Panc1 (cell line): ENCODE measurements at regions not wholly inside any gene's neighbourhood (a gene's known extent, or its start where the extent isn't known, plus 50 kb on each side); places are given as distances from the start of the nearest gene placed in this dataset.

Source experiments
- ATAC-seq: fragments of 200-7000 bp; cut with Tn5 transposase; 2 replicates; pipeline ENCODE4 v1.9.1; 2020; ENCODE audit warnings: mild to moderate bottlenecking, moderate library complexity
- BruUV-seq: library from RNA; stranded (reverse); fragments of 400-500 nt; replicated peaks from 2 replicates; lab custom pipeline; 2021; lab: Mats Ljungman, UMichigan
- CTCF ChIA-PET: fragments of 300-600 bp; sonication (Branson Sonifier 250); formaldehyde crosslinking; loops from one replicate; lab custom pipeline; 2022; ENCODE audit warnings: antibody characterized with exemption; lab: Charles Lee
- POLR2A ChIA-PET: fragments of 300-600 bp; sonication (Branson Sonifier 250); formaldehyde crosslinking; loops from one replicate; lab custom pipeline; 2022; ENCODE audit warnings: antibody characterized with exemption; lab: Charles Lee
- DNase-seq: peaks from one replicate; pipeline ENCODE4 v3.0.0-alpha.2; 2010; ENCODE audit warnings: low read depth, low spot score
- H3K27ac ChIP-seq: 2 replicates; pipeline ENCODE4 v1.5.1; 2011; ENCODE audit warnings: mild to moderate bottlenecking, low read length, inconsistent platforms
- H3K27me3 ChIP-seq: fragments of 200-500 bp; sonication (Bioruptor generic); 2 replicates; pipeline ENCODE4 v1.6.0; 2014; ENCODE audit warnings: low read length, inconsistent platforms; ENCODE audit not compliant: control insufficient read depth, insufficient read depth
- H3K36me3 ChIP-seq: fragments of 200-500 bp; sonication (Bioruptor generic); 2 replicates; pipeline ENCODE4 v1.5.1; 2014; ENCODE audit warnings: inconsistent platforms, mild to moderate bottlenecking, low read length, moderate library complexity; ENCODE audit not compliant: control insufficient read depth, insufficient read depth
- H3K4me1 ChIP-seq: 2 replicates; pipeline ENCODE4 v1.5.1; 2011; ENCODE audit warnings: inconsistent platforms, mild to moderate bottlenecking, low read length, moderate library complexity; ENCODE audit not compliant: control insufficient read depth, insufficient read depth
- H3K4me3 ChIP-seq, 2 experiments: 2 replicates each; pipeline ENCODE4 v1.5.1; 2011 to 2012; ENCODE audit warnings: low read depth in 2 of 2, low read length in 2 of 2, mild to moderate bottlenecking in 2 of 2, inconsistent platforms in 1 of 2, moderate library complexity in 1 of 2
- H3K9me3 ChIP-seq: fragments of 200-500 bp; sonication (Bioruptor generic); 2 replicates; pipeline ENCODE4 v1.5.1; 2014; ENCODE audit warnings: low read depth, mild to moderate bottlenecking, inconsistent platforms, low read length, moderate library complexity; ENCODE audit not compliant: control insufficient read depth, insufficient read depth
- CTCF ChIP-seq: fragments of 450-650 bp; IDR thresholded peaks from 2 replicates; pipeline ENCODE4 v1.5.1; 2017; ENCODE audit warnings: mild to moderate bottlenecking
- POLR2AphosphoS5 ChIP-seq: IDR thresholded peaks from 2 replicates; pipeline ENCODE4 v1.6.1; 2012; ENCODE audit warnings: mild to moderate bottlenecking, low read depth, low read length, moderate library complexity
- REST ChIP-seq, 2 experiments: IDR thresholded peaks; 2 replicates each; pipeline ENCODE4 v1.6.1; 2011 to 2012; ENCODE audit warnings: low read depth in 2 of 2, control low read depth in 1 of 2, low read length in 1 of 2, mild to moderate bottlenecking in 1 of 2, moderate library complexity in 1 of 2; ENCODE audit not compliant: insufficient read depth in 1 of 2
- SIN3A ChIP-seq: IDR thresholded peaks from 2 replicates; pipeline ENCODE4 v1.6.1; 2012; ENCODE audit warnings: low read depth, mild to moderate bottlenecking, low read length, moderate library complexity, borderline replicate concordance; ENCODE audit not compliant: insufficient read depth
- TCF7L2 ChIP-seq: IDR thresholded peaks from 2 replicates; pipeline ENCODE4 v1.6.1; 2011; ENCODE audit warnings: mild to moderate bottlenecking, low read depth, low read length, inconsistent platforms
- in situ Hi-C: cut with HindIII; loops from 2 replicates; pipeline ENCODE4 v1.10.0; 2016; ENCODE audit warnings: low sequenced_read_pairs, low pct_unique_long_range_greater_than_20kb
- intact Hi-C: fragments of 100-400 bp; cut with micrococcal nuclease; formaldehyde crosslinking; loops from one replicate; pipeline ENCODE4 v1.10.0; 2022; ENCODE audit not compliant: unreplicated experiment

- intact Hi-C loops: no loop called here
- POLR2A ChIA-PET: interaction anchor here (0.6 kb wide), 1 partner anchor 207 kb away, joined by 3 read pairs; no protein-coding TSS in a partner anchor
- no TSS peak for BruUV-seq
- DNase-seq: no peak
- in situ Hi-C loops: no loop called here
- TF ChIP-seq CTCF (no peak), TCF7L2 (no peak), SIN3A (no peak), POLR2AphosphoS5 (no peak), REST (IDR thresholded peaks at IDR 0.05; ENCODE audit: insufficient read depth in 1 of 2, low read depth in 2 of 2, low read length in 1 of 2) (no peak)
- CTCF ChIA-PET: no interaction called here
- ATAC-seq: no peak
- Histone ChIP-seq H3K27ac (no peak overlapping the region), H3K27me3 (no peaks in the 10 kb centered on the region; the same call in 1 of the 2 replicates), H3K4me3 (no peak overlapping the region), H3K4me1 (no peaks in the 10 kb centered on the region), H3K36me3 (no peaks in the 10 kb centered on the region), H3K9me3 (no peaks in the 10 kb centered on the region)
Measured at GRCh38 chr1:5796028-5796427, 196.2 kb downstream of the NPHP4 start.

GRCh38 chr1:5794279-5794678 lies 197.9 kb downstream of the NPHP4 start:
- TF ChIP-seq TCF7L2 (no peak), SIN3A (no peak), POLR2AphosphoS5 (no peak)
- DNase-seq: no peak
- Histone ChIP-seq H3K36me3 (no peaks in the 10 kb centered on the region), H3K27ac (no peak overlapping the region), H3K4me1 (no peaks in the 10 kb centered on the region), H3K4me3 (no peak overlapping the region), H3K27me3 (no peaks in the 10 kb centered on the region; the same call in 1 of the 2 replicates), H3K9me3 (no peaks in the 10 kb centered on the region)
- in situ Hi-C loops: no loop called here
- CTCF ChIA-PET: no interaction called here
- POLR2A ChIA-PET: no interaction called here
- no peak for ATAC-seq
- intact Hi-C loops: no loop called here
- BruUV-seq: no TSS peak

- CTCF ChIA-PET: no interaction called here
- BruUV-seq: no TSS peak
- TF ChIP-seq TCF7L2: no peak
- TF ChIP-seq POLR2AphosphoS5: no peak
- no peak for TF ChIP-seq CTCF
- no peak for TF ChIP-seq REST (IDR thresholded peaks at IDR 0.05; ENCODE audit: insufficient read depth in 1 of 2, low read depth in 2 of 2, low read length in 1 of 2)
- TF ChIP-seq SIN3A: no peak
- intact Hi-C loops: no loop called here
- no peak overlapping the region for H3K27ac ChIP-seq
- no peaks in the 10 kb centered on the region for H3K36me3 ChIP-seq
- ATAC-seq (no peak), DNase-seq (no peak)
- no peaks in the 10 kb centered on the region; the same call in 1 of the 2 replicates for H3K27me3 ChIP-seq
- H3K4me3 ChIP-seq: no peak overlapping the region
- H3K9me3 ChIP-seq: no peaks in the 10 kb centered on the region
- in situ Hi-C loops: no loop called here
- H3K4me1 ChIP-seq: no peaks in the 10 kb centered on the region
- POLR2A ChIA-PET: no interaction called here
Measured at GRCh38 chr1:5793516-5793915, 198.7 kb downstream of the NPHP4 start.
